ENCODE measurements at regions not wholly inside any gene's neighbourhood (a gene's known extent, or its start where the extent isn't known, plus 50 kb on each side); places are given as distances from the start of the nearest gene placed in this dataset.

- no peak for DNase-seq (ENCODE audit: low read depth)
Observed at GRCh38 chr3:159789017-159789416, 199.6 kb upstream of the IL12A start.

GRCh38 chr3:159789742-159790635 is 198.6 kb upstream of the IL12A start:
- no peak for DNase-seq (ENCODE audit: low read depth)

GRCh38 chr3:159791336-159791735 is 197.3 kb upstream of the IL12A start:
- DNase-seq (ENCODE audit: low read depth) = no peak

- DNase-seq (ENCODE audit: low read depth) = no peak
Observed at GRCh38 chr3:159792070-159792469, 196.6 kb upstream of the IL12A start.

GRCh38 chr3:159795042-159795441 is 193.6 kb upstream of the IL12A start:
- no peak for DNase-seq (ENCODE audit: low read depth)

- DNase-seq (ENCODE audit: low read depth) = no peak
Observed at GRCh38 chr3:159795681-159796175, 192.9 kb upstream of the IL12A start.

- DNase-seq (ENCODE audit: low read depth) = no peak
Observed at GRCh38 chr3:159796226-159796625, 192.4 kb upstream of the IL12A start.

- no peak for DNase-seq (ENCODE audit: low read depth)
Observed at GRCh38 chr3:159796744-159797143, 191.9 kb upstream of the IL12A start.

- no peak for DNase-seq (ENCODE audit: low read depth)
Observed at GRCh38 chr3:159797771-159798170, 190.9 kb upstream of the IL12A start.

- no peak for DNase-seq (ENCODE audit: low read depth)
Observed at GRCh38 chr3:159798951-159799350, 189.7 kb upstream of the IL12A start.

GRCh38 chr3:159800434-159801155 is 188.0 kb upstream of the IL12A start:
- DNase-seq (ENCODE audit: low read depth) = no peak

GRCh38 chr3:159802864-159803263 is 185.8 kb upstream of the IL12A start:
- DNase-seq (ENCODE audit: low read depth) = no peak

GRCh38 chr3:159803459-159803858 is 185.2 kb upstream of the IL12A start:
- no peak for DNase-seq (ENCODE audit: low read depth)

GRCh38 chr3:159804726-159805410 is 183.8 kb upstream of the IL12A start:
- no peak for DNase-seq (ENCODE audit: low read depth)

- no peak for DNase-seq (ENCODE audit: low read depth)
Observed at GRCh38 chr3:159805411-159805772, 183.2 kb upstream of the IL12A start.

GRCh38 chr3:159806412-159806811 is 182.2 kb upstream of the IL12A start:
- no peak for DNase-seq (ENCODE audit: low read depth)

GRCh38 chr3:159807137-159808040 is 181.2 kb upstream of the IL12A start:
- DNase-seq (ENCODE audit: low read depth) = no peak

GRCh38 chr3:159813822-159814531 is 174.7 kb upstream of the IL12A start:
- DNase-seq (ENCODE audit: low read depth) = no peak

GRCh38 chr3:159816512-159816911 is 172.1 kb upstream of the IL12A start:
- DNase-seq (ENCODE audit: low read depth) = no peak

- DNase-seq (ENCODE audit: low read depth) = no peak
Observed at GRCh38 chr3:159817126-159817525, 171.5 kb upstream of the IL12A start.

GRCh38 chr3:159817571-159817970 is 171.1 kb upstream of the IL12A start:
- no peak for DNase-seq (ENCODE audit: low read depth)
